ENCODE measurements at regions not wholly inside any gene's neighbourhood (a gene's known extent, or its start where the extent isn't known, plus 50 kb on each side); places are given as distances from the start of the nearest gene placed in this dataset.

DNA sequence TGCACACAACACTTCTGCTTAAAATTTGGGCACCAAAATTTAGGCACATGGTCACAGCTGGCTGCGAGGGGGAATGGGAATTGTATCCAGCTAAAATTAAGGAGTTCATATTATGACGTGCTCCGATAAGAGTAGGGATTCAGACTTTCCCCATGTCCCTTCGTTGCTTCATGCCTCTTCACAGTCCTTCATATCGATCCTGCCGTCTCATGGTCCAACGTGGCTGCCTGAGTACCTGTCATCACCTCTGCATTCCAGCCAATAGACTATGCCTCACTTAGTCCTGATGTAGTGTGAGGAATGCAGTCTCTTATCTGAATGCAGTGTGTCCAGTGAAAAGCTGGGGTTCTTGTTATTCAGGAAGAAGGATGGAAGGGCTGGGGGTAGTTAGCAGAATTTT lies 108.6 kb downstream of the SIK1 start:
- no peaks in the 10 kb centered on the region for H3K4me1 ChIP-seq
- DNase-seq (no peak), ATAC-seq (no peak)
- no peak overlapping the region for H3K4me3 ChIP-seq
- intact Hi-C loops (cut with DNase I; ENCODE audit: low total_unique reads) = no loop called here
- no peak overlapping the region for H3K27ac ChIP-seq
- H3K36me3 ChIP-seq = no peaks in the 10 kb centered on the region
- TF ChIP-seq, protein P1, sequence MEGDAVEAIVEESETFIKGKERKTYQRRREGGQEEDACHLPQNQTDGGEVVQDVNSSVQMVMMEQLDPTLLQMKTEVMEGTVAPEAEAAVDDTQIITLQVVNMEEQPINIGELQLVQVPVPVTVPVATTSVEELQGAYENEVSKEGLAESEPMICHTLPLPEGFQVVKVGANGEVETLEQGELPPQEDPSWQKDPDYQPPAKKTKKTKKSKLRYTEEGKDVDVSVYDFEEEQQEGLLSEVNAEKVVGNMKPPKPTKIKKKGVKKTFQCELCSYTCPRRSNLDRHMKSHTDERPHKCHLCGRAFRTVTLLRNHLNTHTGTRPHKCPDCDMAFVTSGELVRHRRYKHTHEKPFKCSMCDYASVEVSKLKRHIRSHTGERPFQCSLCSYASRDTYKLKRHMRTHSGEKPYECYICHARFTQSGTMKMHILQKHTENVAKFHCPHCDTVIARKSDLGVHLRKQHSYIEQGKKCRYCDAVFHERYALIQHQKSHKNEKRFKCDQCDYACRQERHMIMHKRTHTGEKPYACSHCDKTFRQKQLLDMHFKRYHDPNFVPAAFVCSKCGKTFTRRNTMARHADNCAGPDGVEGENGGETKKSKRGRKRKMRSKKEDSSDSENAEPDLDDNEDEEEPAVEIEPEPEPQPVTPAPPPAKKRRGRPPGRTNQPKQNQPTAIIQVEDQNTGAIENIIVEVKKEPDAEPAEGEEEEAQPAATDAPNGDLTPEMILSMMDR (IDR thresholded peaks at IDR 0.05 in 4 of 5, conservative IDR thresholded peaks at IDR 0.05 in 1 of 5) = no peak
- no peak for TF ChIP-seq POLR2A (IDR thresholded peaks at IDR 0.05)
- in situ Hi-C loops (cut with MboI; ENCODE audit: low sequenced_read_pairs in 4 of 4) = no loop called here
- no peaks in the 10 kb centered on the region for H3K9me3 ChIP-seq
- peaks cover 0 to 24% (median 20%) of the 10 kb centered on the region in 3 donors for H3K27me3 ChIP-seq

DNA sequence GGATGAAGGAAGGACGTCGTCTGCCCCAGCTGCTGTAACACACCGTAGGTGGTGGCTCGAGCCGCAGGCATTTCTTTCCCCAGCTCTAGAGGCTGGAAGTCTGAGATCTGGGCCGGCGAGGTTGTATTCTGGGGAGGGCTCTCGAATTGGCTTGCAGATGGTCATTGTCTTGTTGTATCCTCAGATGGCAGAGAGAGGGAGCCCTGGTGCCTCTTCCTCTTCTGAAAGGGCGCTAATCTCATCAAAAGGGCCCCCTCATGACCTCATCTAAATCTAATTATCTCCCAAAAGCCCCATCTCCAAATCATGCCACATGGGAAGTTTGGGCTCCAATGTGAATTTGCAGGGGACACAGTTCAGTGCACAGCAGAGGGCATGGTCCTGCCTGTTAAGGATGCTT lies 109.0 kb downstream of the SIK1 start:
- H3K36me3 ChIP-seq = no peaks in the 10 kb centered on the region
- intact Hi-C loops (cut with DNase I; ENCODE audit: low total_unique reads) (no loop called here), in situ Hi-C loops (cut with MboI; ENCODE audit: low sequenced_read_pairs in 4 of 4) (no loop called here)
- H3K27me3 ChIP-seq = peaks cover 0 to 24% (median 20%) of the 10 kb centered on the region in 3 donors
- no peak overlapping the region for H3K4me3 ChIP-seq
- TF ChIP-seq, protein P1 (IDR thresholded peaks at IDR 0.05 in 4 of 5, conservative IDR thresholded peaks at IDR 0.05 in 1 of 5) = no peak
- TF ChIP-seq POLR2A (IDR thresholded peaks at IDR 0.05) = no peak
- no peak overlapping the region for H3K27ac ChIP-seq
- DNase-seq (no peak), ATAC-seq (no peak)
- no peaks in the 10 kb centered on the region for H3K4me1 ChIP-seq
- no peaks in the 10 kb centered on the region for H3K9me3 ChIP-seq

DNA sequence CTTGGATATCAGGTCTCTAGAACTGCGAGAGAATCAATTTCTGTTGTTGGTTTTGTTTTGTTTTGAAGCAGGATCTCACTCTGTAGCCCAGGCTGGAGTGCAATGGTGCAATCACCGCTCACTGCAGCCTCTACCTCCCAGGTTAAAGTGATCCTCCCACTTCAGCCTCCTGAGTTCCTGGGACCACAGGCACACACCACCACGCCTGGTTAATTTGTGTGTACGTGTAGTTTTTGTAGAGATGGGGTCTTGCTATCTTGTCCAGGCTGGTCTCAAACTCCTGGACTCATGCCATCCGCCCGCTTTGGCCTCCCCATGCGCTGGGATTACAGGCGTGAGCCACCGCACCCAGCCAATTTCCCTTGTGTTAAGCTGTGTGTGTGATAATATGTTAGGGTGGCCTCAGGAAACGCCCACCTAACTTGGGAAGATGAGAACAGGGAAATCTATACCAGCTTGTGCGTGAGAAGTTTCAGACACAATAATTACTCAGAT lies 109.6 kb downstream of the SIK1 start:
- H3K4me3 ChIP-seq = no peak overlapping the region
- TF ChIP-seq POLR2A (IDR thresholded peaks at IDR 0.05) = no peak
- TF ChIP-seq, protein P1 (IDR thresholded peaks at IDR 0.05 in 4 of 5, conservative IDR thresholded peaks at IDR 0.05 in 1 of 5) = no peak
- no peaks in the 10 kb centered on the region for H3K36me3 ChIP-seq
- intact Hi-C loops (cut with DNase I; ENCODE audit: low total_unique reads) = no loop called here
- in situ Hi-C loops (cut with MboI; ENCODE audit: low sequenced_read_pairs in 4 of 4) = no loop called here
- no peaks in the 10 kb centered on the region for H3K4me1 ChIP-seq
- ATAC-seq = no peak
- H3K27me3 ChIP-seq = peaks cover 0 to 24% (median 20%) of the 10 kb centered on the region in 3 donors
- H3K27ac ChIP-seq = no peak overlapping the region
- no peak for DNase-seq
- no peaks in the 10 kb centered on the region for H3K9me3 ChIP-seq

GRCh38 chr21:43316156-43316845 lies 110.6 kb downstream of the SIK1 start:
- H3K27ac ChIP-seq = no peak overlapping the region
- no peaks in the 10 kb centered on the region for H3K4me1 ChIP-seq
- ATAC-seq (no peak), DNase-seq (no peak)
- no peak overlapping the region for H3K4me3 ChIP-seq
- peaks cover 0 to 24% (median 20%) of the 10 kb centered on the region in 3 donors for H3K27me3 ChIP-seq
- H3K36me3 ChIP-seq = no peaks in the 10 kb centered on the region
- intact Hi-C loops (cut with DNase I; ENCODE audit: low total_unique reads) (no loop called here), in situ Hi-C loops (cut with MboI; ENCODE audit: low sequenced_read_pairs in 4 of 4) (no loop called here)
- H3K9me3 ChIP-seq = no peaks in the 10 kb centered on the region
- TF ChIP-seq, protein P1 (IDR thresholded peaks at IDR 0.05 in 4 of 5, conservative IDR thresholded peaks at IDR 0.05 in 1 of 5) = no peak
- TF ChIP-seq POLR2A (IDR thresholded peaks at IDR 0.05) = no peak

All from gastrocnemius medialis (tissue), 4 donors.